Fibroblast of the aortic adventitia (primary cell): ENCODE measurements at regions not wholly inside any gene's neighbourhood (a gene's known extent, or its start where the extent isn't known, plus 50 kb on each side); places are given as distances from the start of the nearest gene placed in this dataset.

Experiments
- DNase-seq: peaks from one replicate; pipeline ENCODE4 v3.0.0-alpha.2; 2010; ENCODE audit warnings: low read depth
- H3K4me3 ChIP-seq: 2 replicates; pipeline ENCODE4 v1.5.1; 2011; ENCODE audit warnings: low read depth, mild to moderate bottlenecking, control low read depth, low read length, moderate library complexity
- CTCF ChIP-seq: IDR thresholded peaks from 2 replicates; pipeline ENCODE4 v1.5.1; 2011; ENCODE audit warnings: mild to moderate bottlenecking, low read length, control low read depth, inconsistent platforms; ENCODE audit not compliant: insufficient read depth

GRCh38 chr12:75674393-75674792 lies 163.0 kb upstream of the KRR1 start:
- DNase-seq, result no peak
- no peak for TF ChIP-seq CTCF
- no peak overlapping the region for H3K4me3 ChIP-seq

GRCh38 chr12:75672200-75672599 lies 160.8 kb upstream of the KRR1 start:
- TF ChIP-seq CTCF, result no peak
- no peak for DNase-seq
- H3K4me3 ChIP-seq, result no peak overlapping the region

GRCh38 chr12:75670216-75670615 lies 158.8 kb upstream of the KRR1 start:
- DNase-seq, result no peak
- TF ChIP-seq CTCF, result no peak
- no peak overlapping the region for H3K4me3 ChIP-seq

GRCh38 chr12:75666939-75667334 lies 155.5 kb upstream of the KRR1 start:
- DNase-seq, result peak; percentile 83
- no peak for TF ChIP-seq CTCF
- no peak overlapping the region for H3K4me3 ChIP-seq

- TF ChIP-seq CTCF, result no peak
- DNase-seq, result peak; percentile 39
Observed at GRCh38 chr12:75666126-75666938, 154.9 kb upstream of the KRR1 start.

GRCh38 chr12:75665216-75665615 lies 153.8 kb upstream of the KRR1 start:
- TF ChIP-seq CTCF, result no peak
- no peak for DNase-seq
- no peak overlapping the region for H3K4me3 ChIP-seq

More at GRCh38 chr12:75666126-75666938, 154.9 kb upstream of the KRR1 start:
- no peak overlapping the region for H3K4me3 ChIP-seq

- DNase-seq, result peak; percentile 26
- H3K4me3 ChIP-seq, result no peak overlapping the region
- no peak for TF ChIP-seq CTCF
Observed at GRCh38 chr12:75662511-75663159, 151.2 kb upstream of the KRR1 start.
